ENCODE measurements at regions not wholly inside any gene's neighbourhood (a gene's known extent, or its start where the extent isn't known, plus 50 kb on each side); places are given as distances from the start of the nearest gene placed in this dataset.

DNA sequence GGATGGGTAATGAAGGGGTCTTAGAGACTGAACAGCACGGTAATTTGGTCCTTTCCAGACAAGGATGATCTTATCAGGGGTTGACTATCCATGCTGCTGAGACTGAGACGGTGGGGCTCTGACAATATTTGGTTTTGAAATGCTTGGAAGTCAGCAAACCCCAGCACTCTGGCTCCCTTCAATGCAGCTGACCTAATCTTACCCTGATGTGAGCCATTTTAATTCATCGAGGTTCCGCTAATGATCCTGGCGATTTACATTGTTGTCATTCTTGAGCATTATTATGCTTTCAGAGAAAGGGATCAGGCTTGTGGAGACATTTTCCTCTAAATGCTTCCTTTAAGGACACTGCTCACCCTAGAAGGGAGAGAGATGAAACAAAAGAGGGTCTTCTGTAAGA is 114.6 kb upstream of the BMPER start:
- no peak for TF ChIP-seq POLR2A (IDR thresholded peaks at IDR 0.05)
- TF ChIP-seq, protein P1, sequence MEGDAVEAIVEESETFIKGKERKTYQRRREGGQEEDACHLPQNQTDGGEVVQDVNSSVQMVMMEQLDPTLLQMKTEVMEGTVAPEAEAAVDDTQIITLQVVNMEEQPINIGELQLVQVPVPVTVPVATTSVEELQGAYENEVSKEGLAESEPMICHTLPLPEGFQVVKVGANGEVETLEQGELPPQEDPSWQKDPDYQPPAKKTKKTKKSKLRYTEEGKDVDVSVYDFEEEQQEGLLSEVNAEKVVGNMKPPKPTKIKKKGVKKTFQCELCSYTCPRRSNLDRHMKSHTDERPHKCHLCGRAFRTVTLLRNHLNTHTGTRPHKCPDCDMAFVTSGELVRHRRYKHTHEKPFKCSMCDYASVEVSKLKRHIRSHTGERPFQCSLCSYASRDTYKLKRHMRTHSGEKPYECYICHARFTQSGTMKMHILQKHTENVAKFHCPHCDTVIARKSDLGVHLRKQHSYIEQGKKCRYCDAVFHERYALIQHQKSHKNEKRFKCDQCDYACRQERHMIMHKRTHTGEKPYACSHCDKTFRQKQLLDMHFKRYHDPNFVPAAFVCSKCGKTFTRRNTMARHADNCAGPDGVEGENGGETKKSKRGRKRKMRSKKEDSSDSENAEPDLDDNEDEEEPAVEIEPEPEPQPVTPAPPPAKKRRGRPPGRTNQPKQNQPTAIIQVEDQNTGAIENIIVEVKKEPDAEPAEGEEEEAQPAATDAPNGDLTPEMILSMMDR (IDR thresholded peaks at IDR 0.05), result no peak
